ENCODE measurements at regions not wholly inside any gene's neighbourhood (a gene's known extent, or its start where the extent isn't known, plus 50 kb on each side); places are given as distances from the start of the nearest gene placed in this dataset.

- TF ChIP-seq BHLHE40 (IDR thresholded peaks at IDR 0.05; ENCODE audit: borderline replicate concordance) (no peak), SUZ12 (IDR thresholded peaks at IDR 0.05) (no peak), FOXM1 (IDR thresholded peaks at IDR 0.05; ENCODE audit: borderline replicate concordance) (no peak), NFRKB (IDR thresholded peaks at IDR 0.05) (no peak), L3MBTL2 (conservative IDR thresholded peaks at IDR 0.05) (no peak), SP1 (IDR thresholded peaks at IDR 0.05) (no peak), ELF4 (IDR thresholded peaks at IDR 0.05) (no peak), ZNF384 (IDR thresholded peaks at IDR 0.05) (no peak), ARNT (IDR thresholded peaks at IDR 0.05) (no peak), TARDBP (IDR thresholded peaks at IDR 0.05) (no peak), FOXK2 (IDR thresholded peaks at IDR 0.05) (no peak)
Observed at GRCh38 chr3:110174908-110175307, 837.6 kb upstream of the DPPA4 start.

Measured in HEK293T (cell line).